WTC11 (cell line): ENCODE measurements at regions not wholly inside any gene's neighbourhood (a gene's known extent, or its start where the extent isn't known, plus 50 kb on each side); places are given as distances from the start of the nearest gene placed in this dataset.

Experiments
- ATAC-seq: fragments of 200-7000 bp; cut with Tn5 transposase; 2 replicates; pipeline ENCODE4 v1.10.0; 2021; ENCODE audit warnings: mild to moderate bottlenecking, moderate library complexity
- CTCF ChIA-PET: fragments of 300-600 bp; sonication (Branson Sonifier 250); formaldehyde crosslinking; loops from one replicate; lab custom pipeline; 2021; ENCODE audit warnings: antibody characterized with exemption; lab: Charles Lee
- POLR2A ChIA-PET: fragments of 350-600 bp; sonication (Branson Sonifier 250); formaldehyde crosslinking; loops from one replicate; lab custom pipeline; 2021; ENCODE audit warnings: antibody characterized with exemption; lab: Charles Lee
- DNase-seq: peaks from one replicate; pipeline ENCODE4 v3.0.0; 2021; ENCODE audit warnings: low spot score
- H3K27ac Mint-ChIP-seq: 2 replicates; pipeline ENCODE4 v1.8.0; 2021; ENCODE audit warnings: mixed read lengths
- H3K27me3 Mint-ChIP-seq: 2 replicates; pipeline ENCODE4 v1.8.0; 2021; ENCODE audit warnings: low read depth, mild to moderate bottlenecking, moderate library complexity, mixed read lengths
- H3K36me3 Mint-ChIP-seq: 2 replicates; pipeline ENCODE4 v1.8.0; 2021; ENCODE audit warnings: mixed read lengths
- H3K4me1 Mint-ChIP-seq: 2 replicates; pipeline ENCODE4 v1.8.0; 2022; ENCODE audit warnings: mixed read lengths
- H3K4me3 Mint-ChIP-seq: 2 replicates; pipeline ENCODE4 v1.8.0; 2021; ENCODE audit warnings: mild to moderate bottlenecking, moderate library complexity, mixed read lengths
- H3K9me3 Mint-ChIP-seq: 2 replicates; pipeline ENCODE4 v1.8.0; 2021; ENCODE audit warnings: mixed read lengths
- CBFB ChIP-seq: sonication (generic); formaldehyde crosslinking; IDR thresholded peaks from 2 replicates; pipeline ENCODE4 v1.8.1; 2022; ENCODE audit warnings: mild to moderate bottlenecking, low read depth, missing genetic modification reagents
- GRHL2 ChIP-seq: fragments of 250-450 bp; sonication (Bioruptor Pico); IDR thresholded peaks from 2 replicates; pipeline ENCODE4 v1.8.0; 2022; ENCODE audit warnings: mild to moderate bottlenecking, moderate library complexity; ENCODE audit not compliant: insufficient replicate concordance, severe bottlenecking
- GTF2I ChIP-seq: fragments of 250-450 bp; sonication (Bioruptor Pico); conservative IDR thresholded peaks from 2 replicates; pipeline ENCODE4 v1.4.0; 2021; ENCODE audit warnings: mild to moderate bottlenecking
- HMGA2 ChIP-seq: fragments of 250-450 bp; sonication (Bioruptor Pico); IDR thresholded peaks from 2 replicates; pipeline ENCODE4 v1.4.0; 2021; ENCODE audit warnings: mild to moderate bottlenecking, moderate library complexity
- HMGXB4 ChIP-seq: sonication (generic); formaldehyde crosslinking; IDR thresholded peaks from 2 replicates; pipeline ENCODE4 v1.8.1; 2023; ENCODE audit warnings: mild to moderate bottlenecking, moderate library complexity, missing genetic modification reagents
- IRF2 ChIP-seq: sonication (generic); formaldehyde crosslinking; IDR thresholded peaks from 2 replicates; pipeline ENCODE4 v1.8.0; 2022; ENCODE audit warnings: low read depth, missing genetic modification reagents, borderline replicate concordance
- NR1H2 ChIP-seq: sonication (generic); formaldehyde crosslinking; IDR thresholded peaks from 2 replicates; pipeline ENCODE4 v1.9.0; 2021; ENCODE audit warnings: mild to moderate bottlenecking, moderate library complexity, missing genetic modification reagents
- OVOL2 ChIP-seq: fragments of 250-450 bp; sonication (Bioruptor Pico); IDR thresholded peaks from 2 replicates; pipeline ENCODE4 v1.9.0; 2021; ENCODE audit warnings: mild to moderate bottlenecking, borderline replicate concordance
- PRDM15 ChIP-seq: sonication (generic); formaldehyde crosslinking; IDR thresholded peaks from 2 replicates; pipeline ENCODE4 v1.8.0; 2022; ENCODE audit warnings: missing genetic modification reagents
- RORB ChIP-seq: fragments of 250-450 bp; sonication (Bioruptor Pico); IDR thresholded peaks from 2 replicates; pipeline ENCODE4 v1.9.0; 2021; ENCODE audit warnings: mild to moderate bottlenecking
- ZBTB21 ChIP-seq: sonication (generic); formaldehyde crosslinking; IDR thresholded peaks from 2 replicates; pipeline ENCODE4 v1.8.1; 2023; ENCODE audit warnings: mild to moderate bottlenecking, missing genetic modification reagents, borderline replicate concordance
- ZMAT4 ChIP-seq: fragments of 250-450 bp; sonication (Bioruptor Pico); IDR thresholded peaks from 2 replicates; pipeline ENCODE4 v1.9.0; 2021; ENCODE audit warnings: mild to moderate bottlenecking
- ZNF219 ChIP-seq: sonication (generic); formaldehyde crosslinking; IDR thresholded peaks from 2 replicates; pipeline ENCODE4 v1.8.0; 2023; ENCODE audit warnings: missing genetic modification reagents, mild to moderate bottlenecking, borderline replicate concordance
- ZNF263 ChIP-seq: sonication (generic); formaldehyde crosslinking; IDR thresholded peaks from 2 replicates; pipeline ENCODE4 v1.8.1; 2022; ENCODE audit warnings: low read depth, mild to moderate bottlenecking, moderate library complexity, missing genetic modification reagents
- ZNF416 ChIP-seq: fragments of 250-450 bp; sonication (Bioruptor Pico); IDR thresholded peaks from 2 replicates; pipeline ENCODE4 v1.9.0; 2021; ENCODE audit warnings: mild to moderate bottlenecking, inconsistent platforms
- ZNF671 ChIP-seq: fragments of 250-450 bp; sonication (Bioruptor Pico); IDR thresholded peaks from 2 replicates; pipeline ENCODE4 v1.8.0; 2021; ENCODE audit warnings: mild to moderate bottlenecking
- ZSCAN18 ChIP-seq: fragments of 250-450 bp; sonication (Bioruptor Pico); IDR thresholded peaks from 2 replicates; pipeline ENCODE4 v2.1.2; 2022; ENCODE audit warnings: mild to moderate bottlenecking, moderate library complexity
- TF ChIP-seq, protein P1 (sequence below): fragments of 200-600 bp; IDR thresholded peaks from 2 replicates; pipeline ENCODE4 v1.8.0; 2022; ENCODE audit warnings: antibody characterized with exemption
- TF ChIP-seq, protein P2 (sequence below): sonication (generic); formaldehyde crosslinking; IDR thresholded peaks from 2 replicates; pipeline ENCODE4 v1.8.1; 2022; ENCODE audit warnings: mild to moderate bottlenecking, missing genetic modification reagents, moderate library complexity, borderline replicate concordance
- TF ChIP-seq, protein P3 (sequence below): fragments of 250-450 bp; sonication (Bioruptor Pico); IDR thresholded peaks from 2 replicates; pipeline ENCODE4 v1.9.0; 2021; ENCODE audit warnings: mild to moderate bottlenecking, borderline replicate concordance
- TF ChIP-seq, protein P4 (sequence below): sonication (generic); formaldehyde crosslinking; IDR thresholded peaks from 2 replicates; pipeline ENCODE4 v1.8.1; 2023; ENCODE audit warnings: mild to moderate bottlenecking, missing genetic modification reagents

- TF ChIP-seq, protein P1, sequence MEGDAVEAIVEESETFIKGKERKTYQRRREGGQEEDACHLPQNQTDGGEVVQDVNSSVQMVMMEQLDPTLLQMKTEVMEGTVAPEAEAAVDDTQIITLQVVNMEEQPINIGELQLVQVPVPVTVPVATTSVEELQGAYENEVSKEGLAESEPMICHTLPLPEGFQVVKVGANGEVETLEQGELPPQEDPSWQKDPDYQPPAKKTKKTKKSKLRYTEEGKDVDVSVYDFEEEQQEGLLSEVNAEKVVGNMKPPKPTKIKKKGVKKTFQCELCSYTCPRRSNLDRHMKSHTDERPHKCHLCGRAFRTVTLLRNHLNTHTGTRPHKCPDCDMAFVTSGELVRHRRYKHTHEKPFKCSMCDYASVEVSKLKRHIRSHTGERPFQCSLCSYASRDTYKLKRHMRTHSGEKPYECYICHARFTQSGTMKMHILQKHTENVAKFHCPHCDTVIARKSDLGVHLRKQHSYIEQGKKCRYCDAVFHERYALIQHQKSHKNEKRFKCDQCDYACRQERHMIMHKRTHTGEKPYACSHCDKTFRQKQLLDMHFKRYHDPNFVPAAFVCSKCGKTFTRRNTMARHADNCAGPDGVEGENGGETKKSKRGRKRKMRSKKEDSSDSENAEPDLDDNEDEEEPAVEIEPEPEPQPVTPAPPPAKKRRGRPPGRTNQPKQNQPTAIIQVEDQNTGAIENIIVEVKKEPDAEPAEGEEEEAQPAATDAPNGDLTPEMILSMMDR = no peak
- no peak for TF ChIP-seq ZNF263 (CRISPR knock-in tag)
- no peak for TF ChIP-seq ZBTB21 (CRISPR knock-in tag)
Measured at GRCh38 chr5:17898766-17899165, 264.5 kb downstream of the TAF11L14 start (continued).

- peaks cover 38% of the 10 kb centered on the region for H3K9me3 Mint-ChIP-seq
- TF ChIP-seq HMGA2 (CRISPR knock-in tag) (no peak), ZNF671 (CRISPR knock-in tag) (no peak), HMGXB4 (CRISPR knock-in tag) (no peak), ZSCAN18 (CRISPR knock-in tag) (no peak), IRF2 (CRISPR knock-in tag) (no peak), ZNF416 (CRISPR knock-in tag) (no peak), GTF2I (CRISPR knock-in tag) (no peak), ZNF219 (CRISPR knock-in tag) (no peak), PRDM15 (CRISPR knock-in tag) (no peak), GRHL2 (CRISPR knock-in tag) (no peak), OVOL2 (CRISPR knock-in tag) (no peak), CBFB (CRISPR knock-in tag) (no peak), ZMAT4 (CRISPR knock-in tag) (no peak), RORB (no peak), NR1H2 (no peak)
- TF ChIP-seq, protein P2, sequence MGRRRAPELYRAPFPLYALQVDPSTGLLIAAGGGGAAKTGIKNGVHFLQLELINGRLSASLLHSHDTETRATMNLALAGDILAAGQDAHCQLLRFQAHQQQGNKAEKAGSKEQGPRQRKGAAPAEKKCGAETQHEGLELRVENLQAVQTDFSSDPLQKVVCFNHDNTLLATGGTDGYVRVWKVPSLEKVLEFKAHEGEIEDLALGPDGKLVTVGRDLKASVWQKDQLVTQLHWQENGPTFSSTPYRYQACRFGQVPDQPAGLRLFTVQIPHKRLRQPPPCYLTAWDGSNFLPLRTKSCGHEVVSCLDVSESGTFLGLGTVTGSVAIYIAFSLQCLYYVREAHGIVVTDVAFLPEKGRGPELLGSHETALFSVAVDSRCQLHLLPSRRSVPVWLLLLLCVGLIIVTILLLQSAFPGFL (CRISPR knock-in tag) = no peak
- TF ChIP-seq, protein P3, sequence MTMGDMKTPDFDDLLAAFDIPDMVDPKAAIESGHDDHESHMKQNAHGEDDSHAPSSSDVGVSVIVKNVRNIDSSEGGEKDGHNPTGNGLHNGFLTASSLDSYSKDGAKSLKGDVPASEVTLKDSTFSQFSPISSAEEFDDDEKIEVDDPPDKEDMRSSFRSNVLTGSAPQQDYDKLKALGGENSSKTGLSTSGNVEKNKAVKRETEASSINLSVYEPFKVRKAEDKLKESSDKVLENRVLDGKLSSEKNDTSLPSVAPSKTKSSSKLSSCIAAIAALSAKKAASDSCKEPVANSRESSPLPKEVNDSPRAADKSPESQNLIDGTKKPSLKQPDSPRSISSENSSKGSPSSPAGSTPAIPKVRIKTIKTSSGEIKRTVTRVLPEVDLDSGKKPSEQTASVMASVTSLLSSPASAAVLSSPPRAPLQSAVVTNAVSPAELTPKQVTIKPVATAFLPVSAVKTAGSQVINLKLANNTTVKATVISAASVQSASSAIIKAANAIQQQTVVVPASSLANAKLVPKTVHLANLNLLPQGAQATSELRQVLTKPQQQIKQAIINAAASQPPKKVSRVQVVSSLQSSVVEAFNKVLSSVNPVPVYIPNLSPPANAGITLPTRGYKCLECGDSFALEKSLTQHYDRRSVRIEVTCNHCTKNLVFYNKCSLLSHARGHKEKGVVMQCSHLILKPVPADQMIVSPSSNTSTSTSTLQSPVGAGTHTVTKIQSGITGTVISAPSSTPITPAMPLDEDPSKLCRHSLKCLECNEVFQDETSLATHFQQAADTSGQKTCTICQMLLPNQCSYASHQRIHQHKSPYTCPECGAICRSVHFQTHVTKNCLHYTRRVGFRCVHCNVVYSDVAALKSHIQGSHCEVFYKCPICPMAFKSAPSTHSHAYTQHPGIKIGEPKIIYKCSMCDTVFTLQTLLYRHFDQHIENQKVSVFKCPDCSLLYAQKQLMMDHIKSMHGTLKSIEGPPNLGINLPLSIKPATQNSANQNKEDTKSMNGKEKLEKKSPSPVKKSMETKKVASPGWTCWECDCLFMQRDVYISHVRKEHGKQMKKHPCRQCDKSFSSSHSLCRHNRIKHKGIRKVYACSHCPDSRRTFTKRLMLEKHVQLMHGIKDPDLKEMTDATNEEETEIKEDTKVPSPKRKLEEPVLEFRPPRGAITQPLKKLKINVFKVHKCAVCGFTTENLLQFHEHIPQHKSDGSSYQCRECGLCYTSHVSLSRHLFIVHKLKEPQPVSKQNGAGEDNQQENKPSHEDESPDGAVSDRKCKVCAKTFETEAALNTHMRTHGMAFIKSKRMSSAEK (CRISPR knock-in tag) = no peak
- TF ChIP-seq, protein P4, sequence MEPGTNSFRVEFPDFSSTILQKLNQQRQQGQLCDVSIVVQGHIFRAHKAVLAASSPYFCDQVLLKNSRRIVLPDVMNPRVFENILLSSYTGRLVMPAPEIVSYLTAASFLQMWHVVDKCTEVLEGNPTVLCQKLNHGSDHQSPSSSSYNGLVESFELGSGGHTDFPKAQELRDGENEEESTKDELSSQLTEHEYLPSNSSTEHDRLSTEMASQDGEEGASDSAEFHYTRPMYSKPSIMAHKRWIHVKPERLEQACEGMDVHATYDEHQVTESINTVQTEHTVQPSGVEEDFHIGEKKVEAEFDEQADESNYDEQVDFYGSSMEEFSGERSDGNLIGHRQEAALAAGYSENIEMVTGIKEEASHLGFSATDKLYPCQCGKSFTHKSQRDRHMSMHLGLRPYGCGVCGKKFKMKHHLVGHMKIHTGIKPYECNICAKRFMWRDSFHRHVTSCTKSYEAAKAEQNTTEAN (CRISPR knock-in tag) = no peak
- no peak for ATAC-seq
- CTCF ChIA-PET = no interaction called here
- no peak for DNase-seq
- no peaks in the 10 kb centered on the region; the same call in 1 of the 2 replicates for H3K27me3 Mint-ChIP-seq
- POLR2A ChIA-PET = no interaction called here
- no peak overlapping the region for H3K27ac Mint-ChIP-seq
- peaks cover 5% of the 10 kb centered on the region; the same call in 1 of the 2 replicates for H3K36me3 Mint-ChIP-seq
- peaks cover 3% of the 10 kb centered on the region; the same call in 1 of the 2 replicates for H3K4me1 Mint-ChIP-seq
- no peak overlapping the region for H3K4me3 Mint-ChIP-seq
Measured at GRCh38 chr5:17907094-17907493, 272.8 kb downstream of the TAF11L14 start.
